ENCODE measurements at regions not wholly inside any gene's neighbourhood (a gene's known extent, or its start where the extent isn't known, plus 50 kb on each side); places are given as distances from the start of the nearest gene placed in this dataset.

DNA sequence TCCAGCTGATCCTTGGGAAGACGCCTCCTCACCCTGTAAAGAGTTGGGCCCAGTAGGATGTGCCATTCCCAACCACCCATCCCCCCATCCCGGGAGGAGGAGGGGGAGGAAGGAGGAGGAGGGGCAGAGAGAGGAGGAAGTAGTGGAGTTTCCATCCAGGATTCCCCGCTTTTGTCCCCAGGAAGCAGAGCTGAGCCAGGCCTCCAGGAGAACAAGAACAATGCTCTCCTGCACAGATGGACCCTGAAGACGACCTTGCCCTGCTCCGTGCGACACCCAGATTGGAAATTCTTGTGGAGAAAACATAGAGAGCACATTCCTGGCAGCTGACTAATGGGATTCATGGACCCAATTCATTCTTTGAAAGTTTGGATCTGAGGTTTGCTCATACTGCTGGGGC is 132.3 kb upstream of the CRY1 start:
- DNase-seq (ENCODE audit: low spot score) = no peak

DNA sequence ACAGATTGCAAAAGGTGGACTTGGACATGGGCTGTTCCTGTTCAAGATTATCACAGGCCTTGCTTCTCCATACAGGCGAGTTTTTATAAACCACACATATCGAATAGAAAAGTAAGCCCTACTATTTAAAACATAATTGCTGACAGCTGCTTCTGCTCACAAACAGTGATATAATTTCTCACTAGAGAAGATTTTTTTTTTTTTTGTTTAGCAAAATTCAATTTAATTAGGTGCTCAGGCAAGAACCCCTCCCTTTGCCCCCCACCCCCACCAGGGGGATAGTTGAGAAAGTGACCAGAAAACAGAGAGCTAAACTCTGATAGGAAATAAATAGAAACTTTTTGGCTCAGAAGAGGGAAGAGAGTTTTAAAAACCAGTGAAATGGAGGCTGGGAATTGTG is 132.8 kb upstream of the CRY1 start:
- DNase-seq (ENCODE audit: low spot score) = no peak

DNA sequence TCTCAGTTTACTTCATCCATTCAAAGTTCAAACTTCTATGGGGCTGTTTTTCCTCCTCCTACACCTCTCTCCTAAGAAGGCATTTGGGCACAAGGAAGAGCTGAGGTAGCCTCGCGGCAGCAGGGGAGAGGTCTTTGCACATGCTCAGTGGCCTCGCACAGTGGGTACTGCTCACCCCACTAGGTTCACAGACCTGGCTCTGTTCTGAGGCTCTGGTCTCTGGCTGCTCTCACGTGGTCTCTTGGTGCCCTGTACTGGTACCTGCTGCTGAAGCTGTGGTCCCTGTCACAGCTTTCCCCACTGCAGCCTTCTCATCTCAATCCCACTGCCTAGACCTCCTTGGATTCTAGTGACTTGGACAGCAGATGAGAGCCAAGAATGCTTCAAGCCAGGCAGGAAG is 134.7 kb upstream of the CRY1 start:
- no peak for DNase-seq (ENCODE audit: low spot score)

DNA sequence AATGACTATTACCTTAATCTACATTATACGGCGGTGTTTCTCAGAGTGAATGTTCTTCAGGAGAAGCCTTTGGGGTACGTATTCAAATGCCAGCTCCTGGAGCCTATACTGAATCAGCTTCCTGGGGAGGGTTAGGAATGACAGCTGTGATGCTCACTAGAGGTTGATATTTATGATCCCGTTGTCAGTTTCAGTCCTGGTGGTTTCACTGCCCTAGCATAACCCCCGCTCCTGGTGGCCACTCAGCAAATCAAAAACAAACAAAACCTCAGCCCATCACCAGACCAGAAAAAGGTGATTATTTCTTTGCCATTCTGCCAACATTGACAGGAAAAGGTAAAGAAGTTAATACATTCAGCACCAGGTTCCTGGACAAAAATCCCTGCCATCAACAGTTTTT is 136.5 kb upstream of the CRY1 start:
- DNase-seq (ENCODE audit: low spot score) = no peak

DNA sequence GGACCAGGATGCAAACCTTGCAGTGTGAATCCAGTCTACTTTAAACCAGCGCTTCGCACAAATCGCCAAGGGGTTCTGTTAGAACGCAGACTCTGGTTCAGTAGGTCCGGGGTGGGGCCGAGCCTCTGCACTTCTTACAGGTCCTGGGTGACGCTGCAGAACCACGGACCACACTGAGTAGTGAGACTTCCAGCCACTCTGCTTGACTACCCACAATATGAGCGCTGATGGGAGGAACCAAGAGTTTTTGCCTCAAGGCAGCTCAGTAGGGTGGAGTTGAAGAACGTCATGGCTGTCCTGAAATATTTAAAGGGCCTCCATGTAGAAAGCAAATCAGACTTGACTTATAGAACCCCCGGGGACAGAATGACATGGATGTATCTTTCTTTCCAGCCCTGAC is 138.0 kb upstream of the CRY1 start:
- DNase-seq (ENCODE audit: low spot score) = no peak

DNA sequence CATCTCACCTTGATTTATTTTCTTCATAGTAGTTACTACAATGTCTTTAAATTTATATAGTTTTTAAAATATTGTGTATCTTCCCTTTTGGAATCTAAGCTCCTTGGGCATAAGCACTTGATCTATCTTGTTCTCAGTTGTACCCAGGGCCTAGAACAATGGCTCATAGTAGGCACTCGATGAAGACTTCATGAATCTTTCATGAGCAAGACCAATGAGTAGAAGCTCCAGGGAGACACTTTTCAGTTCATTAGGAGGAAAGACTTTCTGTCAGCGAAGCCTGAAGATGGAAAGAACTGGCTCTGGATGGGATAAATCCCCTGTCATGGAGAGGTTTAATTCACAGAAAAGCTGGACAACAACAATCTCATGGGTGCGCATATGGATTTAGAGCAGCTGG is 140.2 kb upstream of the CRY1 start:
- DNase-seq (ENCODE audit: low spot score) = no peak

DNA sequence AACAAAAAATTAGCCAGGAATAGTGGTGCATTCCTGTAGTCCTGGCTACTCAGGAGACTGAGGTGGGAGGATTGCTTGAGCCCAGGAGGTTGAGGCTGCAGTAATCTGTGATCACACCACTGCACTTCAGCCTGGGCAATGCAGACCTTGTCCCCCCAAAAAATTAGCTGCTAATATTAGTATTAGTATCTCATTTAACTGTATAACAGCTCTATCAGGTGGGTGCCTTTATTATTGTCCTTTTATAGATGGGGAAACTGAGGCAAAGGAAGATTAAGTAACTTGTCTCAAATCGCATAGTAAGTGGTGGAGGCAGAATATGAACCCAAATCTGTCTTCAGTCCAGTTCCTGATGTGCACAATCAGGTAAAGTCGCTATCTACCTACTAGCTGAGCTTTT is 142.3 kb upstream of the CRY1 start:
- no peak for DNase-seq (ENCODE audit: low spot score)

DNA sequence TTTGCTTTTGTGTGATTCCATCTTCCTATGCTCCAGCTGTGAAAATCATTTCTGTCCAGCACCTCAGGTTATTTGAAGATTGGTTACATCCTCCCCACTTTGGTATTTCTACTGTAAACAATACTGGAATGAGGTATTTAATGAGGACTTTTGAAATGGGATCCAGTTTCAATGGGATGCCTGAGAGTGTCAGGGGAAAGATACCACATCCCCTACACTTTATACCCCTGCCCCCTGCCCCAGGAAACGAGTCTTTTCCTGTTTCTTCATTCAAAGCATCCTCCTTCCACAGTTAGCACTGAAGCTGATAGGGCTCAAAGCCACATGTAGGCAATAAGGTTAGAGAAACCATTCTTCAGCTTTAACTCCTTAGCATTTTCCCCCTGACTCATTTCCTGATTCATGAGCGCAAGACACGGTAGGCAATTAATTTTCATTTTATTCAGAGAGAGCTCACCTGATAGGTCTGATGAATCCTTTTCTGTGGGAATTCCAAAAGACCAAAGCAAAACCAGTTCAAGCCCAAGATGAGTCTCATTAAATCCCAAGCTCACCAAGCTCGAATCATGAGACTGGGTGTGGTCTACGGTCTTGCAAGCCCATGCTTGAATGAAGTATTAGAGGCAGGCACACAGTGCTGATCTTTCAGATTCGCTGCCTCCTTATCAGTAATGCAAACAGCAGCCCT is 143.6 kb upstream of the CRY1 start:
- no peak for DNase-seq (ENCODE audit: low spot score)

DNA sequence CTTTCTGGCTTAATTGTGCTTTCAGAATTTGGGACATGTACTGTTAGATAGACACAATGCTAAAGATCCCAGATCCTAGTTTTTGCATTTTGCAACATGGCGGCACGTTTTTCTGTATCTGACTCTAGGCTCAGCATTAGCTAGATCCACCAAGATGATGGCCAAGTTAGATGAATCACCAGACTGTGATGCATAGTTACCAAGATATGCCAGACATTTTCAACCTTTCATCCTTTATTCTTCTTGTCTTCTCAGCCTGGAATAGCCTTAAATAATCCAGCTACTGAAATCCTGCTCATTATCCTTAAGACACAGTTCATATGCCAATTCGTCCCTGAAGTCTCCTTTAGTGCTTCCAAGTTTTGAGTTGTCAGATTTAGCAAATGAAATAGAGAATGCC is 144.9 kb upstream of the CRY1 start:
- no peak for DNase-seq (ENCODE audit: low spot score)

DNA sequence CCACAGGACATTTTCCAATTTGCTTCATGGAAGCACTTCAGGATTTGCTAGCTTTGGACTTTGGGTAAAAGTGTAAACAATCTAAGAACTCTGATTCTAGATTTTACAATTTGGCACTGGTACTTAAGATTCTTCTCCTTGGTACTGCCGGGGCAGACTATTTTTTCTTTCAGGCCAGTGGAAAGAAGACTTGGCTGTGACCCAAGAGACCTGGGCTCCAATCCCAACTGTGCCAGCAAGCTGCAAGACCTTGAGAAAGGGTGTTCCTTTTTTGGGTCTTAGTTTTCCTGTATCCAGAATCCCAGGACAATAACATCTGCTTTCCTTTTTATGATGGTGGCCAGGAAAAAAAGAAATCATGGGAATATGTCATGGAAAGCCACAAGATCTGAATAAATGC is 148.1 kb upstream of the CRY1 start:
- no peak for DNase-seq (ENCODE audit: low spot score)

DNA sequence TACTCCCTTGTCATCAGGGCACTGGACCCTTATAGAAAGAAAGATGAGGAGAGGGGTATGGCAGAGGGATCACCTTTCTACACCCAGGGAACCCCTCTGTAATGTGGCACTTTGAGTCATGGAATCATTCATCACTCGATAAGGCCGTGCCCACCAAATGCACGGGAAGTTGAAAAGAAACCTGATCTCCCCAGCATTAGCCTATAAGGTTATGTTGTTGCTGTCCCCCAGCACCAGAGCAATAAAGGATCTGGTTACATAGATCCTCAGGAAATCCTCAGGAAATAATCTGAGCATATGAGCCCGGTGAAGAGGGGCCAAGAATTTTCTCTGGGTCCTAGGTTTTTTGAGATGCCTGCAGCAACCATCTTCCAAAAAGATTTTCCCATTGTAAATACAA is 148.8 kb upstream of the CRY1 start:
- DNase-seq (ENCODE audit: low spot score) = no peak

DNA sequence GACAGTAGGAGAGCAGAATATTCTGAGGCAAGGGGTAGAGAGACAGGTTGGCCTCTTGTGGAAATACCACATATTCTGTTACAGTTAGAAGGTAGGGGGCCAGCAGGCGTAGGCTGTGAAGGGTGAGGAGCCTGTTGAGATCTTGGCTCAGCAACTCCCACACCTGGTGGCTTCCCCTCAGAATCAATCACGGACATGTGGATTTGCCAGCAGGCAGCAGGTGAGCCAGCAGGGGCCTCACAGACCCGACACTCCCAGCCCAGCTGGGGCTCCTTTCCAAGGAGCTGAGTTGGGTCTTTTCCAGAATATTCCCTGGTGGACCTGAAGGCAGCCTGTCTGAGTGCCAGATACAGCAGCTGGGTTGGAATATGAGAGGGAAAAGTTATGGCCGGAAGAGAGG is 150.0 kb upstream of the CRY1 start:
- no peak for DNase-seq (ENCODE audit: low spot score)

DNA sequence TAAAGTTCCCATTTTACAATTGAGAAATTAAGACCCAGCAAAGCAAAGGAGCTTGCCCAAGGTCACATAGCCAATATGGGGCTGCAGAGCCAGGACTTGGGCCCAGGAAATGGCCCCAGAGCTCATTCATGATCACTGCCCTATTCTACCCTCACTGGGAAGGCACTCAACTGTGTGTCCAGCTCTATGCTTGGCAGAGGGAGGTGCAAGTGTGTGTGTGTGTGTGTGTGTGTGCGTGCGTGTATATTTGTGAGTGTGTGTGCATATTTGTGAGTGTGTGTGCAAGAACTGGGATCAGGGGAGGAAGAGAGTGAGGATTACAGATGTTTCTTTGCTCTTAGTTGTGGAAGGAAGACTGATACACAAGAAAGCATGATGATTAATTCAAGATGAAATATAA is 151.2 kb upstream of the CRY1 start:
- no peak for DNase-seq (ENCODE audit: low spot score)

DNA sequence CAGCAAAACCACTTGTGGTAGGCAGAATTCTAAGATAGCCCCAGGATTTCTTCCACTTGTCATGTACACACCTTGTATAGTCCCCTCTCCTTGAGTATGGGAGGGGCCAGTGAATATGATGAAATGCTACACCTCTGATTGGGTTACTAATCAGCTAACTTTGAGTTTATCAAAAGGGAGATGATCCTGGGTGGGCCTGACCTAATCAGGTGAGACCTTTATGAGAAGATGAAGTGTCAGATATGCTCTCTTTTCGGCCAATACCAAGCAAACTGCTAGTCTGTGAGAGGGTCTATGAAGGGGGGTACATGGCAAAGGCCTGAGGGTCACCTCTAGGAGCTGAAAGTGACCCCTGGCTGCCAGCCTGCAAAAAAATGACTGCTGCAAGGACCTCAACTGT is 154.3 kb upstream of the CRY1 start:
- no peak for DNase-seq (ENCODE audit: low spot score)

DNA sequence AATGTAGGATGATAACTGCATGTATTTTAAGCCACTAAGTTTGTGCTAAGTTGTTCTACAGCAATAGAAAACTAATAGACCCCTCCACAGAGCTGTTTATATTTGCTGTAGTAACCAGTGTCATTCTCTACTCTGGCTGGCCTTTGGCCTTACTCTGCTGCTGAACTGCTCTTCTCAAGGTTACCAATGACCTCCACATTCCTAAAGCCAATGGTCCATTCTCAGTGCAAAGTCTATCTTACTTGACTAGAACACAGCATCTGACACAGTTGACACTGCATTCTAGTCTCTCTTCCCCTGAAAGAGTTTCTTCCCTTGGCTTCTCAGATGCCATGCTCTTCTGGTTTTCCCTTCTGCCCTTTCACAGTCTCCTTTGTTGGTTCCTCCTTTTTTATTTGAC is 154.8 kb upstream of the CRY1 start:
- no peak for DNase-seq (ENCODE audit: low spot score)

DNA sequence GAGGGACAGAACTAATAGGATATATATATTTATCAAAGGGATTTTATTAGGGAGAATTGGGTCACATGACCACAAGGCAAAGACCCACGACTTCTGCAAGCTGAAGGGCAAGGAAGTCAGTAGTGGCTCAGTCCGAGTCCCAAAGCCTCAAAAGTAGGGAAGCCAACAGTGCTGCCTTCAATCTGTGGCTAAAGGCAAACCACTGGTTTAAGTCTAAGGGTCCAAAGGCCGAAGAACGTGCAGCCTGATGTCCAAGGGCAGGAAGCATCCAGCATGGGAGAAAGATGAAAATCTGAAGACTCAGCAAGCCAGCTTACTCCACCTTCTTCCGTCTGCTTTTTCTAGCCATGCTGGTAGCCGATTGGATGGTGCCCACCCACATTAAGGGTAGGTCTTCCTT is 157.9 kb upstream of the CRY1 start:
- no peak for DNase-seq (ENCODE audit: low spot score)

DNA sequence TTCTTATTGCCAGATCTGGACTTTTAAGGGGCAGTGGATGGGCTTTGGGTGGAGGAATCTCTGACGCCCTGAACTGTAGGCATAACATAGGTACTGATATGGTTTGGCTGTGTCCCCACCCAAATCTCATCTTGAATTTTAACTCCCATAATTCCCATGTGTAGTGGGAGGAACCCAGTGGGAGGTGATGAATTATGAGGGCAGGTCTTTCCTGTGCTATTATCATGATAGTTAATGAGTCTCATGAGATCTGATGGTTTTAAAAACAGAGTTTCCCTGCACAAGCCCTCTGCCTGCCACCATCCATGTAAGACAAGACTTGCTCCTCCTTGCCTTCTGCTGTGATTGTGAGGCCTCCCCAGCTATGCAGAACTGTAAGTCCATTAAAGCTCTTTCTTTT is 160.0 kb upstream of the CRY1 start:
- DNase-seq (ENCODE audit: low spot score) = no peak

DNA sequence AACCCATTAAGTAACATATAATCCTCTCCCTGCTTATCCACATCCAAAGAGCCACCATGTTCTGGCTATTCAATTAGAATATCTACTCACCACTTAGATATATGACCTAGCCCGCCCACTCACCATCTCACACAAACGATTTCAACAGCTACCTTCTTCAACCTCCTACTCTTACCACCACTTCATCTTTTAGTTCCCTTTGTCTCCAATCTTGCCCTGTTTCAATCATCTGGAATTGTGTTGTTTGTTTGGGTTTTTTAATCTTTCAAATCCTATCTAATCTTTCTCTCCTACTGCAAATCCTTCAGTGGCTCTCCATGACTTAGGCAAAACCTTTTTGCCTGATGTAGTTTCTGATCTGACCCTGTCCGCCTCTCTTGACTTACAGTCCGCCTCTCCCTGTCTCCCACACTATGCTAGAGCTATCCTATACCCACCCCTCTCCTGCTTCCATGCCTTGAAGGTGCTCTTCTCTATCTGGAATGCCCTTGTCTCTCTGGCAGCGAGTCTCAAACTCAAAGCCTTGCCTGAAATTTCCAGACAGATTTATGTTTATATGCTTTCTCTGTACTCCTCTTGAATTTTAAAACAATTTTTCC is 161.0 kb upstream of the CRY1 start:
- DNase-seq (ENCODE audit: low spot score) = no peak

DNA sequence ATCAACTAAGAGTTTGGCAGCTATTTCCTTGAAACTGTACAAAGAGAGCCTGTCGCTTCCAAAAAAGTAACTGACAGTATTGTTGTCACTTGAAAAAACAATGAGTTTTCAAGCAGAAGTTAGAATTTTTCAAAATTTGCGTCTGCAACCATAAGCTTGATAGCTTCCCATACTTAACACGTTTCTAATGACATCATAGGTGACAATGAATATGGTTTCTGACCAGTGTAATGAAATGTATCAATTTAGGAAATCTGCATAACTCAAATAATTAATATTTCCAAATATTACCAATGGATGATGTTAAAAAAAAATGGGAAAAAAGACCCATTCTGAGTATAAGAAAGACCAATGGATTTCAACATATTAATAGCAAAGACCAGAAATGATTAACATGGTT is 165.4 kb upstream of the CRY1 start:
- no peak for DNase-seq (ENCODE audit: low spot score)

DNA sequence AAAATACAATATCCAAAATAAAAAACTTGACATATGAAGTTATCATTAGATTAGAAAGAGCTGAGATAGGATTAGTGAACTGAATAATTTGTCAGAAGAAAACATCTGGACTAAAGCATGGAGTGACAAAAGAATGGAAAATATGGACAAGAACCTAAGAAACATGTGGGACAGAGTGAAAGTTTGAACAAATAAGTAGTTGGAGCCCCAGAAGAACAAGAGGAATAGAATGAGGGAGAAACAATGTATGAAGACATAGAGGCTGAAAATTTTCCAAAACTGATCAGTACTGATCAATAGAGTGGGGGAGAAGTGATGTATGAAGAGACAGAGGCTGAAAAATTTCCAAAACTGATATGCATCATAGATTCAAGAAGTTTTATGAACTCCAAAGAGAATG is 170.6 kb upstream of the CRY1 start:
- no peak for DNase-seq (ENCODE audit: low spot score)

DNA sequence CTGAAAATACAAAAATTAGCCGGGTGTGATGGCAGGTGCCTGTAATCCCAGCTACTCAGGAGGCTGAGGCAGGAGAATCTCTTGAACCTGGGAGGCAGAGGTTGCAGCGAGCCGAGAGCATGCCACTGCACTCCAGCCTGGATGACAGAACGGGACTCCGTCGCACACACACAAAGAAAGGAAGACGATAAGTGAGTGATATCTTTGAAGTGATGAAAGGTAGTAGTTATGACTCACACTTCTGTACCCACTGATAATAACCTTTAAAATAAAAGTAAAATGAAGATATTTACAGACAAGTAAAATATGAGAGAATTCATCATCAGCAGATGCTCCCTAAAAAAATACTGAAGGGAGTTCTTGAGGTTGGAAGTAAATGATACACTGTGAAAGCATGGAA is 171.3 kb upstream of the CRY1 start:
- DNase-seq (ENCODE audit: low spot score) = no peak

DNA sequence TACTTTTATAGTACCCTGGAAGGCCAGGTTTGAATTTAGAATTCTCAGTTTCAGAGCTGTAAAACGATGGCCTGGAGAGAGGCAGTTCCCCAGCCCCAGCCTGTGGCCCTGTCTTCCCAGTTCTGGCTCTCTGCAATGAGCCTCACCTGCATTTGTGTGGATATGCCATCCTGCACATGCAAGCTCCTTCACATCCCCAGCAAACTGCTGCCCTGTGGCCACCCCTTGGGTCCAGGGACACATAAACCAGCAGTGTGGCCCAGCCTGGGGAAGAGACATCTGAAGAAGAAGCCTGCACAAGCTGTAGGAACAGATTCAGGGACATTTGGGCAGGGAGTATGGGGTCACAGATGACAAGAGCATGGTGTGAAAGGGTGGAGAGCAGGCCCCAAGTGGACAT is 174.3 kb upstream of the CRY1 start:
- no peak for DNase-seq (ENCODE audit: low spot score)

DNA sequence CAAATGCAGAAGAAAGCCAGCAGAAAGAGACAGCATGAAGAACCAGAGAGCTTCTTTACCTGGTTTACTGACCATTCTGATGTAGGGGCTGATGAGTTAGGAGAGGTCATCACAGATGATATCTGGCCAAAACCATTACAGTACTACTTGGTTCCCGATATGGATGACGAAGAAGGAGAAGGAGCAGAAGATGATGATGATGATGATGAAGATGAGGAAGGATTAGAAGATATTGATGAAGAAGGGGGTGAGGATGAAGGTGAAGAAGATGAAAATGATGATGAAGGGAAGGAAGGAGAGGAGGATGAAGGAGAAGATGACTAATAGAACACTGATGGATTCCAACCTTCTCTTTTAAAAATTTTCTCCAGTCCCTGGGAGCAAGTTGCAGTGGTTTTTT is 178.2 kb upstream of the CRY1 start:
- no peak for DNase-seq (ENCODE audit: low spot score)

DNA sequence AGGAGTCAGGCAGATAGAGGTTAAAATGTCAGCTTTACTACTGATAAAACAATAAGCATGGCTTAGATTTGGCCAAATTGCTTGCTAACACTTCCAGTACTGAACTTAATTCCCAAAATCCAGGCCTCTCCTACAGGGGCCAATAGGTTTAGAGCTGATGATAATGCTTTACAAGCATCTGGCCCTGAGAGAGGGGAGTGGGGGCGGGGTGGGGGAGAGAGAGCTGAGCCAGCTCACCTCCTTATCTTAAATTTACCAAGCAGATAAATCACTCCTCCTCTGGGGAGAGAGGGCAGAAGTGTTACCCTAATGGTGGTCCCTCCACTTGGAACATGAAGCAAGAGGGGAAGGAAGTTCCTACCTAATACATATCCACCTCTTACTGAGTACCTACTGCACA is 182.2 kb upstream of the CRY1 start:
- DNase-seq (ENCODE audit: low spot score) = no peak

DNA sequence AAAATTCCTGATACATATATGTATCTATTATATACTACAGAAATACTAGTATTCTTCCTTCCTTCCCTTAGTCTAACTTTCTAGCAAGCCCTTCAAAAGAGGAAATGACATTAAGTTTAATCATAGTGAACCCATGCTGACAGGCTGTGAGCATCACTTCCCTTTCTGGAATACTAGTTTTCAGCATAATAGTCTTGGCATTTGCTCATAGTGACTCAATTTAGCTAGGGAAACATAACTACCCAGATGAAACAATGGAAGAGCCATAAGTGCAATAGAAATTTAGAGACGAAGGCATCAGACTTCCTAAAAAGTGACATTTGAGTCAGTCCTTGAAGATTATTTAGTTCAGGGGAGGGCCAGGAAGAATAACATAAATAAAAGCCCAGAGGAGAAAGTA is 184.5 kb upstream of the CRY1 start:
- no peak for DNase-seq (ENCODE audit: low spot score)

Data from NAMALWA (cell line).